ENCODE measurements at regions not wholly inside any gene's neighbourhood (a gene's known extent, or its start where the extent isn't known, plus 50 kb on each side); places are given as distances from the start of the nearest gene placed in this dataset.

- no peak for TF ChIP-seq POLR2AphosphoS5 (IDR thresholded peaks at IDR 0.05)
- no peak for TF ChIP-seq CTCF (IDR thresholded peaks at IDR 0.05)
- no peak for TF ChIP-seq POLR2A (IDR thresholded peaks at IDR 0.05; ENCODE audit: low read depth)
- no peak for TF ChIP-seq EP300 (IDR thresholded peaks at IDR 0.05)
Observed at GRCh38 chr15:69631005-69631404, 178.4 kb downstream of the RPLP1 start.

Measured in esophagus muscularis mucosa (tissue), 4 donors.